ENCODE measurements at regions not wholly inside any gene's neighbourhood (a gene's known extent, or its start where the extent isn't known, plus 50 kb on each side); places are given as distances from the start of the nearest gene placed in this dataset.

DNA sequence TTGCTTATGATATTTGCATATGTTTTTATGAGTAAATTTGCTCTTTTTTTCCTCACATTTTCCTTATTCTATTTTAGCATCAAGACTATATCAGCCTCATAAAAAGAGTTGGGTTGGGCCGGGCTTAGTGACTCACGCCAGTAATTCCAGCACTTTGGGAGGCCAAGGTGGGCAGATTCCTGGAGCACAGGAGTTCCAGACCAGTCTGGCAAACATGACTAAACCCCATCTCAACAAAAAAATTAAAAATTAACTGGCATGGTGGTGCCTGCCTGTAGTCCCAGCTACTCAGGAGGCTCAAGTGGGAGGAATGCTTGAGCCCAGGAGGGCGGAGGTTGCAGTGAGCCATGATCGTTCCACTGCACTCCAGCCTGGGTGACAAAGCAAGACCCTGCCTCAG, 148.8 kb upstream of the ANO5 start:
- no peaks in the 10 kb centered on the region for H3F3A ChIP-seq (ENCODE audit: control insufficient read depth, insufficient read depth)
- H3K36me3 ChIP-seq (ENCODE audit: control insufficient read depth, low read length), result no peaks in the 10 kb centered on the region
- H3K27ac ChIP-seq (ENCODE audit: low read depth, low read length), result no peak overlapping the region
- H3K4me3 ChIP-seq (ENCODE audit: low read length), result no peak overlapping the region
- H4K20me1 ChIP-seq (ENCODE audit: control insufficient read depth, insufficient read depth, low read depth, low read length), result no peaks in the 10 kb centered on the region
- H3K4me1 ChIP-seq (ENCODE audit: control insufficient read depth, low read length), result no peaks in the 10 kb centered on the region
- H3K9me3 ChIP-seq (ENCODE audit: control insufficient read depth, insufficient read depth, low read length), result no peaks in the 10 kb centered on the region; the same call in 1 of the 2 replicates
- H3K79me2 ChIP-seq (ENCODE audit: control insufficient read depth, low read length), result no peaks in the 10 kb centered on the region
- H3K4me2 ChIP-seq (ENCODE audit: low read length), result no peak overlapping the region
- no peak for TF ChIP-seq EZH2phosphoT487 (IDR thresholded peaks at IDR 0.05; ENCODE audit: borderline replicate concordance, low read length)
- TF ChIP-seq, protein P1, sequence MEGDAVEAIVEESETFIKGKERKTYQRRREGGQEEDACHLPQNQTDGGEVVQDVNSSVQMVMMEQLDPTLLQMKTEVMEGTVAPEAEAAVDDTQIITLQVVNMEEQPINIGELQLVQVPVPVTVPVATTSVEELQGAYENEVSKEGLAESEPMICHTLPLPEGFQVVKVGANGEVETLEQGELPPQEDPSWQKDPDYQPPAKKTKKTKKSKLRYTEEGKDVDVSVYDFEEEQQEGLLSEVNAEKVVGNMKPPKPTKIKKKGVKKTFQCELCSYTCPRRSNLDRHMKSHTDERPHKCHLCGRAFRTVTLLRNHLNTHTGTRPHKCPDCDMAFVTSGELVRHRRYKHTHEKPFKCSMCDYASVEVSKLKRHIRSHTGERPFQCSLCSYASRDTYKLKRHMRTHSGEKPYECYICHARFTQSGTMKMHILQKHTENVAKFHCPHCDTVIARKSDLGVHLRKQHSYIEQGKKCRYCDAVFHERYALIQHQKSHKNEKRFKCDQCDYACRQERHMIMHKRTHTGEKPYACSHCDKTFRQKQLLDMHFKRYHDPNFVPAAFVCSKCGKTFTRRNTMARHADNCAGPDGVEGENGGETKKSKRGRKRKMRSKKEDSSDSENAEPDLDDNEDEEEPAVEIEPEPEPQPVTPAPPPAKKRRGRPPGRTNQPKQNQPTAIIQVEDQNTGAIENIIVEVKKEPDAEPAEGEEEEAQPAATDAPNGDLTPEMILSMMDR (IDR thresholded peaks at IDR 0.05; ENCODE audit: low read depth, low read length, poor library complexity, severe bottlenecking), result no peak
- no peaks in the 10 kb centered on the region for H3K27me3 ChIP-seq (ENCODE audit: control insufficient read depth, low read length)
- no peaks in the 10 kb centered on the region for H3K9me2 ChIP-seq (replicated peaks; ENCODE audit: control insufficient read depth, low read length)

GRCh38 chr11:22049276-22049675, 143.6 kb upstream of the ANO5 start:
- Histone ChIP-seq H3K4me1 (ENCODE audit: control insufficient read depth, low read length) (no peaks in the 10 kb centered on the region), H3F3A (ENCODE audit: control insufficient read depth, insufficient read depth) (no peaks in the 10 kb centered on the region), H4K20me1 (ENCODE audit: control insufficient read depth, insufficient read depth, low read depth, low read length) (no peaks in the 10 kb centered on the region), H3K27me3 (ENCODE audit: control insufficient read depth, low read length) (no peaks in the 10 kb centered on the region), H3K79me2 (ENCODE audit: control insufficient read depth, low read length) (no peaks in the 10 kb centered on the region), H3K9me3 (ENCODE audit: control insufficient read depth, insufficient read depth, low read length) (no peaks in the 10 kb centered on the region; the same call in 1 of the 2 replicates), H3K9me2 (replicated peaks; ENCODE audit: control insufficient read depth, low read length) (no peaks in the 10 kb centered on the region), H3K4me3 (ENCODE audit: low read length) (no peak overlapping the region), H3K27ac (ENCODE audit: low read depth, low read length) (no peak overlapping the region), H3K4me2 (ENCODE audit: low read length) (no peak overlapping the region), H3K36me3 (ENCODE audit: control insufficient read depth, low read length) (no peaks in the 10 kb centered on the region)
- TF ChIP-seq EZH2phosphoT487 (IDR thresholded peaks at IDR 0.05; ENCODE audit: borderline replicate concordance, low read length), result no peak
- TF ChIP-seq, protein P1 (IDR thresholded peaks at IDR 0.05; ENCODE audit: low read depth, low read length, poor library complexity, severe bottlenecking), result no peak

DNA sequence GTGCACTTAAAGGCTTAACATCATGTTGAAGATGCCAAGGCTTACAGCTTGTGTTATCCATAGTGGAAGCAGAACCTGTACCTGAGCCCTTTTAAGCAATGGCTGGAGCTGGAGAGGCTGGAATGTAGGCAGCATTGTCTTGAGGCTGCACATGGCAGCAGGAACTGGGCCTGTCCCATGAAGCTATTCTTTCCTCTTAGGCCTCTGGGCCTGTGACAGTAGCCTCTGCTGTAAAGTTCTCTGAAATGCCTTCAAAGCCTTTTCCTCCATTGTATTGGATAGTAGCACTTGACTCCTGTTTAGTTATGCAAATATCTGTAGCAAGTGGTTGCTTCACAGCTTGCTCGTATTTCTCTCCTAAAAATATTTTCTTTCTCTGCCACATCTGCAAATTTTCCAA, 127.4 kb upstream of the ANO5 start:
- no peaks in the 10 kb centered on the region for H3K36me3 ChIP-seq (ENCODE audit: control insufficient read depth, low read length)
- no peak for TF ChIP-seq EZH2phosphoT487 (IDR thresholded peaks at IDR 0.05; ENCODE audit: borderline replicate concordance, low read length)
- TF ChIP-seq, protein P1 (IDR thresholded peaks at IDR 0.05; ENCODE audit: low read depth, low read length, poor library complexity, severe bottlenecking), result no peak
- no peak overlapping the region for H3K27ac ChIP-seq (ENCODE audit: low read depth, low read length)
- 0 out of 2 replicates have a peak, but pooled peaks cover 6% of the 10 kb centered on the region for H3K9me3 ChIP-seq (ENCODE audit: control insufficient read depth, insufficient read depth, low read length)
- no peak overlapping the region for H3K4me3 ChIP-seq (ENCODE audit: low read length)
- H3K9me2 ChIP-seq (replicated peaks; ENCODE audit: control insufficient read depth, low read length), result no peaks in the 10 kb centered on the region
- no peaks in the 10 kb centered on the region for H3K4me1 ChIP-seq (ENCODE audit: control insufficient read depth, low read length)
- H3F3A ChIP-seq (ENCODE audit: control insufficient read depth, insufficient read depth), result no peaks in the 10 kb centered on the region
- no peaks in the 10 kb centered on the region for H3K79me2 ChIP-seq (ENCODE audit: control insufficient read depth, low read length)
- H3K4me2 ChIP-seq (ENCODE audit: low read length), result no peak overlapping the region
- H4K20me1 ChIP-seq (ENCODE audit: control insufficient read depth, insufficient read depth, low read depth, low read length), result no peaks in the 10 kb centered on the region
- no peaks in the 10 kb centered on the region for H3K27me3 ChIP-seq (ENCODE audit: control insufficient read depth, low read length)
